Thoracic aorta (tissue), 2 donors: ENCODE measurements at regions not wholly inside any gene's neighbourhood (a gene's known extent, or its start where the extent isn't known, plus 50 kb on each side); places are given as distances from the start of the nearest gene placed in this dataset.
A peak's percentile ranks its signal among the peaks of the same experiment; 100 is the strongest.

Experiments used
- ATAC-seq: fragments of 150-250 bp; one replicate; pipeline ENCODE4 v1.8.0; 2017; ENCODE audit warnings: low read depth; ENCODE audit not compliant: insufficient number of reproducible peaks, low FRiP score
- DNase-seq: peaks from one replicate; pipeline ENCODE4 v3.0.0-alpha.2; 2020; ENCODE audit warnings: low spot score
- H3K27ac ChIP-seq, 2 donors: fragments of 200-600 bp; sonication (generic); 1 replicate in 1 of 2; 2 replicates in 1 of 2; pipeline ENCODE4 v1.5.1; 2016; ENCODE audit warnings: mild to moderate bottlenecking in 2 of 2, moderate library complexity in 2 of 2
- H3K27me3 ChIP-seq: fragments of 200-600 bp; sonication (generic); replicated peaks from 2 replicates; pipeline ENCODE4 v1.6.0; 2016; ENCODE audit warnings: mild to moderate bottlenecking; ENCODE audit not compliant: insufficient read depth
- H3K36me3 ChIP-seq: fragments of 200-600 bp; sonication (generic); one replicate; pipeline ENCODE4 v1.5.1; 2016
- H3K4me1 ChIP-seq, 2 donors: fragments of 200-600 bp; sonication (generic); 1 replicate in 1 of 2; 2 replicates in 1 of 2; pipeline versions ENCODE4 v1.5.1 to v1.6.0; 2016; ENCODE audit warnings: low read depth in 2 of 2, mild to moderate bottlenecking in 1 of 2; ENCODE audit not compliant: control insufficient read depth in 1 of 2
- H3K4me3 ChIP-seq: fragments of 200-600 bp; sonication (generic); 2 replicates; pipeline ENCODE4 v1.5.1; 2016; ENCODE audit warnings: mild to moderate bottlenecking
- H3K9me3 ChIP-seq: fragments of 200-600 bp; sonication (generic); 2 replicates; pipeline ENCODE4 v1.5.1; 2016
- TF ChIP-seq, protein P1 (sequence below): fragments of 200-600 bp; sonication (generic); IDR thresholded peaks from one replicate; pipeline ENCODE4 v1.5.1; 2019; ENCODE audit warnings: antibody characterized with exemption

DNA sequence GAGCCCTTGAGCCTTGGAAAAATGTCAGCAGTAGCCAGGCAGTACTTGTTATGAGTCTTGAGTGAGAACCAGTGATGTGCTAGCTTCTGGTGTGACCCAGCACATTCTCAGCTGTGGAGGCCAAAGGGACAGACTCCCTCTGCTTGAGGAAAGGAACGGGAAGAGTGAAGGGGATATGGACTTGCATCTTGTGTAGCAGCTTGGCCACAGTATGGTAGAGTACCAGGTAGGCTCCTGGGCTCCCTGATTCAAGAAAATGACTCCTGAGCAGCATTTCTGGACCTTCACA is 1601.9 kb upstream of the ADGRL3 start:
- TF ChIP-seq, protein P1, sequence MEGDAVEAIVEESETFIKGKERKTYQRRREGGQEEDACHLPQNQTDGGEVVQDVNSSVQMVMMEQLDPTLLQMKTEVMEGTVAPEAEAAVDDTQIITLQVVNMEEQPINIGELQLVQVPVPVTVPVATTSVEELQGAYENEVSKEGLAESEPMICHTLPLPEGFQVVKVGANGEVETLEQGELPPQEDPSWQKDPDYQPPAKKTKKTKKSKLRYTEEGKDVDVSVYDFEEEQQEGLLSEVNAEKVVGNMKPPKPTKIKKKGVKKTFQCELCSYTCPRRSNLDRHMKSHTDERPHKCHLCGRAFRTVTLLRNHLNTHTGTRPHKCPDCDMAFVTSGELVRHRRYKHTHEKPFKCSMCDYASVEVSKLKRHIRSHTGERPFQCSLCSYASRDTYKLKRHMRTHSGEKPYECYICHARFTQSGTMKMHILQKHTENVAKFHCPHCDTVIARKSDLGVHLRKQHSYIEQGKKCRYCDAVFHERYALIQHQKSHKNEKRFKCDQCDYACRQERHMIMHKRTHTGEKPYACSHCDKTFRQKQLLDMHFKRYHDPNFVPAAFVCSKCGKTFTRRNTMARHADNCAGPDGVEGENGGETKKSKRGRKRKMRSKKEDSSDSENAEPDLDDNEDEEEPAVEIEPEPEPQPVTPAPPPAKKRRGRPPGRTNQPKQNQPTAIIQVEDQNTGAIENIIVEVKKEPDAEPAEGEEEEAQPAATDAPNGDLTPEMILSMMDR, result no peak
- no peaks in the 10 kb centered on the region for H3K9me3 ChIP-seq
- H3K4me1 ChIP-seq, result no peaks in the 10 kb centered on the region
- no peaks in the 10 kb centered on the region for H3K27me3 ChIP-seq
- DNase-seq (no peak), ATAC-seq (no peak)
- H3K27ac ChIP-seq, result no peak overlapping the region
- no peaks in the 10 kb centered on the region for H3K36me3 ChIP-seq
- H3K4me3 ChIP-seq, result no peak overlapping the region

DNA sequence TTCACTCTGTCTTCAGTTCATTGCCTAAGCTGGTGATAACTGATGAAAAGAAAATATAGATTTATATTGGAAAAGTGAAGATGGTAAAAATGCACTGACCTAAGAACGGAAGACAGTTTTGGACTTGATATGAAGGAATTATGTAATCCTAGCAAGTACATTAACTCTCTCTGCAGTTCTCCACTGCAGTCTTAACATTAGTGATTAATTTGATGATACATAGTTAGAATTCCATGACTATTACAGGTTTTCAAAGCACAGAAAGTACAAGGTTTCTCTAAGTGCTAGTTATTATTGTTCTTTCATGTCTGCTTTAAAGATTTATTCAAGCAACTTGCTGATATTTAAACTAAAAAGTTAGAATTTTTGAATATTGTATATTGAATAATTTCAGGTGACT is 1591.7 kb upstream of the ADGRL3 start:
- Histone ChIP-seq H3K27me3 (no peaks in the 10 kb centered on the region), H3K4me3 (no peak overlapping the region), H3K9me3 (no peaks in the 10 kb centered on the region), H3K27ac (no peak overlapping the region), H3K36me3 (no peaks in the 10 kb centered on the region), H3K4me1 (peaks cover 2 to 13% of the 10 kb centered on the region in 2 donors)
- DNase-seq (no peak), ATAC-seq (no peak)
- TF ChIP-seq, protein P1, result no peak

DNA sequence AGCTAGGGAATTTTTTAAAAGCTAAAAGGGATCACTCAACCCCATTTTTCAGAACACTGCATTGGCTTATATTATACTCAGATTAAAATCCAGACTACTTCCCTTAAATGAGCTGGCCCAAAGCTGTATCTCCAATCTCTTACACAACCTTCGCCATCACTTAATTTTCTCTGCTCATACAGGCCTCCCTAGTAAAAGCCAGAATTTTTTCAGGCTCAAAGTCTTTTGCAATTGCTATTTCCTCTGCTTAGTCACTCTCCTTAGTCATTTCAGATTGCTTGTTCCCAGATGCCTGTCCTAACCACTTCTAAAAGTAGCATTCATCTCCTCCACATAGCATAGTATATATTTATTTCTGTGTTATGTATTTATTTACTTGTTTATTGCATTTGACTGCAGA is 1587.9 kb upstream of the ADGRL3 start:
- ATAC-seq (peak; percentile 86), DNase-seq (no peak)
- Histone ChIP-seq H3K27ac (peak overlapping the region in 1 of 2 donors; percentile 84), H3K36me3 (no peaks in the 10 kb centered on the region), H3K4me3 (no peak overlapping the region), H3K4me1 (peaks cover 2 to 13% of the 10 kb centered on the region in 2 donors), H3K9me3 (no peaks in the 10 kb centered on the region), H3K27me3 (no peaks in the 10 kb centered on the region)
- TF ChIP-seq, protein P1, result no peak

DNA sequence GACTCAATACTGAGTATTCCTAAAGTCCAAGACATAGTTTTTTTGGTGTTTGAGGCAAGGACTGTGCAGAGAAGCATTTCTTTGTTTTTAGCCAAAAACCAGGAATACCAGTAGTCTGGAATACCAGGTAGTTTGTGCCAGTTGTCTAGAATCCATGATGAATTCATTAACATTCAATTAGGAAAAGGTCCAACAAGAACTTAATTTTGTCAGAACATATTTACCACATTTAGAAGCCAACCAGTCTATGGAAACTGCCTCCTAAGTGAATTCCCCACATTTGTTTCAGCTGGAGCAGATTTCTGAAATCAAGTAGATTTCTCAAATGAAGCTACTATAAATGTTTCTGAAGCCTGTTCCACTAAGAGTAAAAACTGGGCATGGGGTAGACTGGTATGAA is 1584.8 kb upstream of the ADGRL3 start:
- no peak for ATAC-seq
- no peak for DNase-seq
- H3K4me3 ChIP-seq, result no peak overlapping the region
- peaks cover 2 to 13% of the 10 kb centered on the region in 2 donors for H3K4me1 ChIP-seq
- TF ChIP-seq, protein P1, result no peak
- no peaks in the 10 kb centered on the region for H3K9me3 ChIP-seq
- no peaks in the 10 kb centered on the region for H3K36me3 ChIP-seq
- no peak overlapping the region for H3K27ac ChIP-seq
- no peaks in the 10 kb centered on the region for H3K27me3 ChIP-seq

DNA sequence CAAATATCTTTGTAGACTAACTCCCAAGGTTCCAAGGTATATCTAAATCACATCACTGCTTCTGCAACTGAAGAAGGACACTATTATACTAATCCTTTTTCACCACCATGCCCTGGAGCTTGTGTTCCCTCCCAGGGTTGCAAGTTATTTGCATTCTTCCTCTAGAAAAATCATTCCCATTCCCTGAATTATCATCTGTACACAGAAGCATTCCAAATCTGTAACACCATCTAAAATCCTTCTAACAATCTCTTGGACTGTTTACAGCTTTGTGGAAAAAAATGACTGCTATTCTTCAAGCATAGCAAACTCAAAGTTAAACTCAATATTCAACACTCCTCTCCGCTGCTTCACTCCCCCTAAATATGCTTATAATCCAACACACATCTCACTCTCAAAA is 1570.8 kb upstream of the ADGRL3 start:
- no peaks in the 10 kb centered on the region for H3K36me3 ChIP-seq
- ATAC-seq, result no peak
- no peak for DNase-seq
- H3K9me3 ChIP-seq, result peaks cover 2% of the 10 kb centered on the region
- no peaks in the 10 kb centered on the region for H3K4me1 ChIP-seq
- no peak overlapping the region for H3K27ac ChIP-seq
- no peak overlapping the region for H3K4me3 ChIP-seq
- no peaks in the 10 kb centered on the region for H3K27me3 ChIP-seq
- TF ChIP-seq, protein P1, result no peak
